ENCODE measurements at regions not wholly inside any gene's neighbourhood (a gene's known extent, or its start where the extent isn't known, plus 50 kb on each side); places are given as distances from the start of the nearest gene placed in this dataset.

- no peak for DNase-seq (ENCODE audit: low read depth, low spot score)
- in situ Hi-C loops (cut with HindIII; ENCODE audit: low sequenced_read_pairs), result no loop called here
- no peak overlapping the region for H3K4me3 ChIP-seq (ENCODE audit: low read depth, low read length)
- no peak for TF ChIP-seq CTCF (IDR thresholded peaks at IDR 0.05; ENCODE audit: low read depth, low read length)
These were observed 815.5 kb downstream of the BRINP3 start for GRCh38 chr1:189662190-189662589.

- no peak overlapping the region for H3K4me3 ChIP-seq (ENCODE audit: low read depth, low read length)
- in situ Hi-C loops (cut with HindIII; ENCODE audit: low sequenced_read_pairs), result no loop called here
- TF ChIP-seq CTCF (IDR thresholded peaks at IDR 0.05; ENCODE audit: low read depth, low read length), result no peak
- peak; percentile 29 for DNase-seq (ENCODE audit: low read depth, low spot score)
These were observed 807.8 kb downstream of the BRINP3 start for GRCh38 chr1:189669846-189670245.

- no peak overlapping the region for H3K4me3 ChIP-seq (ENCODE audit: low read depth, low read length)
- in situ Hi-C loops (cut with HindIII; ENCODE audit: low sequenced_read_pairs), result no loop called here
- TF ChIP-seq CTCF (IDR thresholded peaks at IDR 0.05; ENCODE audit: low read depth, low read length), result no peak
- DNase-seq (ENCODE audit: low read depth, low spot score), result no peak
These were observed 804.4 kb downstream of the BRINP3 start for GRCh38 chr1:189673217-189673616.

- in situ Hi-C loops (cut with HindIII; ENCODE audit: low sequenced_read_pairs), result no loop called here
- H3K4me3 ChIP-seq (ENCODE audit: low read depth, low read length), result no peak overlapping the region
- TF ChIP-seq CTCF (IDR thresholded peaks at IDR 0.05; ENCODE audit: low read depth, low read length), result no peak
- DNase-seq (ENCODE audit: low read depth, low spot score), result no peak
These were observed 801.9 kb downstream of the BRINP3 start for GRCh38 chr1:189675712-189676244.

GRCh38 chr1:189678779-189679178 lies 798.9 kb downstream of the BRINP3 start:
- TF ChIP-seq CTCF (IDR thresholded peaks at IDR 0.05; ENCODE audit: low read depth, low read length), result peak; percentile 12
- in situ Hi-C loops (cut with HindIII; ENCODE audit: low sequenced_read_pairs), result no loop called here
- no peak for DNase-seq (ENCODE audit: low read depth, low spot score)
- no peak overlapping the region for H3K4me3 ChIP-seq (ENCODE audit: low read depth, low read length)

GRCh38 chr1:189681252-189681919 lies 796.3 kb downstream of the BRINP3 start:
- H3K4me3 ChIP-seq (ENCODE audit: low read depth, low read length), result no peak overlapping the region
- no peak for TF ChIP-seq CTCF (IDR thresholded peaks at IDR 0.05; ENCODE audit: low read depth, low read length)
- no peak for DNase-seq (ENCODE audit: low read depth, low spot score)
- in situ Hi-C loops (cut with HindIII; ENCODE audit: low sequenced_read_pairs), result no loop called here

Data from astrocyte of the spinal cord (primary cell).